ENCODE measurements at regions not wholly inside any gene's neighbourhood (a gene's known extent, or its start where the extent isn't known, plus 50 kb on each side); places are given as distances from the start of the nearest gene placed in this dataset.
"Not testable (repeated sequence)": the region's sequence is repeated elsewhere in the genome, so short reads cannot be mapped to it uniquely, and the experiment has no call there.

DNA sequence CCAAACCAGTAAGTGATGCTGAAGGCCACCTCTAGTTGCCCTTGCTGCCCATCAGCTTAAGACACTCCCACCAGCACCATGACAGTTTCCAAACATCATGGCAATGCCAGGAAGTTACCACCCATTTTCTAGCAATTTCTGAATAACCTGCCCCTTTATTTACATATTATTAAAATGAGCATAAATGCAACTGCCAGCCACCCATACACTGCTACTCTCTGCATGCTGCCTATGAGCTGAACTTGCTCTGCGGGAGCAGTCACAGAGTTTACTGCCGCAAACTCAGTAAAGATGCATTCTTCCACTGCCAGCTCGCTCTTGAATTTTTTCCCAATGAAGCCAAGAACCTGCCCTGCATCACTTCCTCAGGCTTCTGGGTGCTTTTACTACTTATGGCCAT, 212.6 kb downstream of the SH2D4B start:
- no peak for DNase-seq (ENCODE audit: low read depth)

DNA sequence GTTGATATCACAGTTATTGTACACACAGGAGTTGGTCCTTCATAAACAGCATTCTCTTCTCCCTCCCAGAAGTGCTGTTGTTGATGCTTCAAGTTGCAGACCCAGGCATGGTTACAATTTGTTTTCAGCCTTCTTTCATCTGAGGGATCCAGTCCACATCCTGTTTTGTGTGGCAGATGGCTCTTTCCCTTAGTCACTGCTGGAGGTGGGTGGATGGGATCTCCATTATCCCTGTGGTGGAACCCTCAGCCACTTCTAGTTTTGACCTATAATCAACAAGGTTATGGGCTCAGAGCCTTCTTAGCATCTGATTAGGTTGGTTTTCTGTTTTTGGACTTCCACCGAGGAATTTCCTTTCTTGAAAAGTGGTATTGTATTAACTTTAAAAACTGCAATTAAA, 214.2 kb downstream of the SH2D4B start:
- DNase-seq (ENCODE audit: low read depth) = no peak

DNA sequence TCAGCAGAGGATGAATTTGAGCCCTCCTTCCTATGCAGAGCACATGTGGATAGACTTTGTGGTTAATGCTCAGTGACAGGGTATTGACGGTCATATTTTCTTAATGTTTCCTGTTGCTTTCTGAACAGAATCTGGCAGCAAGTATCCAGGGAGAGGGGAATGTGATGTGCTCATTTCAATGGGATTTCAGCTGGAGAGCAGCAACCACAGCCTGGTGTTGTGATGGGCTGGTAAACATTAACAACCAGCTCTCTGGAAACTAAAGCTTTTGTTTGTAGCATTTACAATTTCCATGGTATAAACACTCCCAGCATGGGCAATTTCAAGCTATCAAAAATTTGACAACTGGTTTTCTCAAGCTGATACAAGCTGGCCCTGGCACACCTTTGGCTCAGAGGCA, 215.9 kb downstream of the SH2D4B start:
- DNase-seq (ENCODE audit: low read depth) = no peak

DNA sequence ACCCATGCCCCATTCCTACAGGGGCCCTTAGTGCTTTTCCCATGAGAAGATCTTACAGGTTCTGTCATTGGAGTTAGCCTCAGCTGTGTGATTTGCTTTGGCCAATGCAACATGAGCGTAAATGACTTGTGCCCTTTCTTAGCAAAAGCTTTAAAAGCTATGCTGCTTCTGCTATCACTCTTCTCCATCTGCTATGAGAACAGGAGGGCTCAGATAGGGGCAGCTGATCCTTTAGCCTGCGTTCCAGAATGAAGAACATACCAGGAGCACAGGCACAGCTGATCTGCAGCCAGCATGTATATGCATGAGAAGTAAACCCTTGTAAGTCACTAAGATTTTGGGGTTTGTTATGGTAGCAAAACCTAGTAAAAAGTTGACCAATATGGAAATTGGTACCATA, 218.2 kb downstream of the SH2D4B start:
- DNase-seq (ENCODE audit: low read depth) = no peak

DNA sequence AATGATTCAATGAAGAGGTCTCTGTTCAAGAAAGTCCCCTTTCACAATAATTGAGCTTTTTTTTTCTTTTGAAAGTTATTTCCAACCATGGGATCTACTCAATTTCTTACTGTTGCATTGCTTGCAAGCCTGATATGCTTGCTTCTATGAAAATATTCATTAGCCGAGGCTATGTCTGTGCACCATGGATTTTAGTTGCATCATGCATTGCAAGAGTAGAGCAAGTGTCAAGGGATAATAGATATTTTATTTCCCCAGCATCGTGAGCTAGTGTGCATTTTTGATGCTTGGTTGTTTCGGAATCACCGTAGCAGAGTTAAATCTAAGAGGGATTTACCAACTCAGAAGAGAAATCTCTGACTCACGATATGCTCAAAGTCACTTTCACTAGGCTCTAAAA, 222.0 kb downstream of the SH2D4B start:
- no peak for DNase-seq (ENCODE audit: low read depth)

DNA sequence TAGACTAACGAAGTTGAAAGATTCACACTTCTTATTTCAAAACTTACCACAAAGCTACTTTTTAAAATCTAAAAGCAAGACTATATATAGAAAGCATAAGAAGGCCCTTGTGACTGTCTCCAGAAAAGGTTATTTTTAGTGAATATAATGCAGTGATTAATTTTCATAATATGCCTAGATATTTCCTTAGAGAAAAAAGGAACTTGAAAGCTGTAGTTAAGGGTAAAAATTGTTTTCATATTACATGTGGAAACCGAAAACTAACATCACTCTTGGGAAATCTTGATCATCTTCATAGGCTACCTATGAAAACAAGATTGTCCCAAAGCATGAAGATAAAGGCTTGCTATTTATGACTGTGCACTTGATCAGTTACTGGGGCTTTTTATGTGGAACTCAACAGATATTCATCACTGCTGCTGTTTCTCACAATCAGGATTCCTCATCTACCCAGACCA, 223.2 kb downstream of the SH2D4B start:
- no peak for DNase-seq (ENCODE audit: low read depth)

DNA sequence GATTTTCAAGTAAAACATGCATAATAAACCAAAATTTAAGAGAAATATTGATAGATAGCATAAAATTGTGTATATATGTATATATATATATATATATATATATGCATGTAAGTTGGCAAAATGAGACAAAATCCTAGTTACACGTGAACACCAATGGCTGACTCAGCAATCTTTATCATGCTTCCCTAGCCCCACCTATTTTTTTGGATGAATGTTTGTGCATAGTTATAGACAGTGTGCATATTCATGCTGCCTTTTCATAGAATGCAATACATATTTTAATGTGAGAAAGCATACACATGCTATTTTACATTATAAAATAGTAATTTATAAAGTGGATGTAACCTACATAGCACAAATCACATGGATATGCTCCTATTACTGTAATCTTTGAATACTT, 230.3 kb downstream of the SH2D4B start:
- no peak for DNase-seq (ENCODE audit: low read depth)

DNA sequence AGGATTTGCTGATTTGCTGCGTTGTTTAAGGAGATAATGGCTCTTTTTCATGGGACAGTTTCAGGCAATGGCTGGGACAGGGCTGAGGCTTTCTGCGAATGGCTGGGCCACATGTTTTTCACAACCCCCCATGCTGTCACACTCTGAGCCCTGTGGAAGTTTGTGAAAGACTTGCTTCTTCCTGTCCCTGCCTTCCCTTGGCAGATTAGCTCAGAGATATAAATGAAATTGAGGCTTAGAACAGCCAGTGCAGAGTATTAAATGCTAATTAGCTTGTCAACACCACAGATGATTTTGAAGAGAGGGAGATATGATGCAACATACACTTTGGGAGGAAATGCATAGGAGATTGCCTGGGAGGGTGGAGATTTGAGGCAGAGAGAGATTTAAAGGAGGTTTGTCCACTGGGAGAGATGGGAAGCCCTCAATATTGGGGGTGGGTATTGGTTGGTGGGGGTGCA, 232.0 kb downstream of the SH2D4B start:
- no peak for DNase-seq (ENCODE audit: low read depth)

DNA sequence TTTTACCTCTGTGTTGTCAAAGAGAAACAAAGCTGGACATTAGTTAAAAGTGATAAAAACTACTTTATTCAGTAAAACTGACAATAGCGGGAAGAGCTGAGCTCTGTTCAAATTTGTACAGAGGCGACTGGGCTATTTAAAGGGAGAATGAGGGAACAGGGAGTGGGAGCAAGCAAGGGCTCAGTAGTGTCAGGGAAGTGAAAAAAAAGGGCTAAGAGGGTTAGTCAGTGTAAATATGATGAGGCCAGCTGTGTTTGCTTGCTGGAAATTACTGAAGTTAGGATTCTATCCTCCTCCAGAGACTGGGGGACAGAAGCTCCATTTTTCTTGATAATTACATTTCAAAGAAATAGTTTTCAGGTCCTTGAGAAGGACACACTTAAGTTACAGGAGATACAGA, 232.5 kb downstream of the SH2D4B start:
- no peak for DNase-seq (ENCODE audit: low read depth)

DNA sequence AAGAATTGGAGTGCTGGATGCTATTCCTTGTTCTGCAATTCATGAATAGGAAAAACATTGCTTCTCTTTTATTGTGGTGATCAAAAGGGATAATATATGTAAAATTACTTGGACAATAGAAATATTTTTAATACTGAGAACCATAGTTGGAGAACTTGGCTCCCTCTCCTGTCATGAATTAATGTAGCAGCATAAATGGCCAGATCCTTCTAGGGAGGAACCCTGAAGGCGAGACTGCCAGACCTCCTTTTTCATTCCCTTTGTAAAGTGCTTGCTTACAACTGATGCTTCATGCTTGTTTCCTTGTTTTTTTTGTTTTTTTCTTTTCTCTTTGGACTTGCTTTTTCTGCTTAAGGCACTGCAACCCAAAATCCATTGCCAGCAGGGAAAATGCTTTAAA, 233.6 kb downstream of the SH2D4B start:
- no peak for DNase-seq (ENCODE audit: low read depth)

DNA sequence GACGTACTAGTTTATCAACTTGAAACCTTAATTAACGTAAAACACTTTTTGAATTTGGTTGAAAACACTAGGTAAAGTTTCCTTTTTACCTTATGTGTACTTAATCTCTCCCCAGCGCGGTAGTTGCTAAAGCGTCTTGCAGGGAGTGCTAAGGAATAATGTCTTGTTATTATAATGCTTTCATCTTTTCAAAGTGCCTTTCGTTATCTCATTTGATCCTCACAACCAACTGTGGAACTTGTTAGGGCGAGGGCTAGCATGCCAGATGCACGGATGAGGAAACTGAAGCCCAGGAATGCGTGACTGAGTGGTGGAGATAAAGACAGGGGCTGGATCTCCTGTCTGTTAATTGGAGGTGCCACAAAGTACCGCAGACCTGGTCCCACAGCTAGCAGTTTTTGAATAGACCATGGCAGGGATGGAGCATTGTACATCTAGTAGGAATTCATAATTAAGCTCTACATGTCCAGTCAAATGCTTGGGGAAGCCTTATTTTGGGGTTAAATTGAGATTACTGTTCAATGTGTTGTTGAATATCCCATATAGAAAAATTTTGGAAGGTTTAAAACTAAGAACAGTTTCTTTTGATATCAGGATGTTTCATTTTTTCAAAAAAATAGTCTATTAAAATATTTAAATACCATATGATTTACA, 234.3 kb downstream of the SH2D4B start:
- no peak for DNase-seq (ENCODE audit: low read depth)

DNA sequence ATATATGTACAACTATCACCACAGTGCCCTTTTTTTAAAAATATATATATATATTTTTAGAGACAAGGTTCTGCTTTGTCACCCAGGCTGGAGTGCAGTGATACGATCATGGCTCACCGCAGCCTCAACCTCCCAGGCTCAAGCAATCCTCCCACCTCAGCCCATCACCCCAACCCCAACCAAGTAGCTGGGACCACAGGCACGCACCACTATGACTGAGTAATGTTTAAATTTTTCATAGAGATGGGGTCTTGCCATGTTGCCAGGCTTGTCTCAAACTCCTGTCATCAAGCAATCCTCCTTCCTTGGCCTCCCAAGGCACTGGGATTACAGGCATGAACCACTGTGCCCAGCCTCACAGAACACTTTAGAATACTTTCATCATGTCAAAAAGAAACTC, 234.9 kb downstream of the SH2D4B start:
- no peak for DNase-seq (ENCODE audit: low read depth)

DNA sequence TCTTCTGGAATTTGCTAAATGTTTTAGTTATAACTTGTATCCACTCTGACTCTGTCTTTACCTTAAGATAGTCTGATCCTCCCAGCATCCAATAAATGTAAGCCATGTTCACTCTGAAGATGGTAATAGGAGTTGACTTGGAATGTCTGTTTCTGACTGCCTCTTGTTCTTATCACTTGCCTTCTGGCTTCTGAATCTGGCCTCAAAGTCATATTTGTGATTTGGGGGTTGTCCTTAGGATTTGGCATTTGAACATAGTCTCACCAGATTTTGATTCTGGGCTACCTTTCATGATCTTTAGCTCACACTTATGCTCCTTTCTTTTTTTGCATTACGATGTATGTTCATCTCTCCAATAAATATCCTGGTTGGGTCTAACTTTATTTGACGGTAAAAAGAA, 247.0 kb downstream of the SH2D4B start:
- no peak for DNase-seq (ENCODE audit: low read depth)

DNA sequence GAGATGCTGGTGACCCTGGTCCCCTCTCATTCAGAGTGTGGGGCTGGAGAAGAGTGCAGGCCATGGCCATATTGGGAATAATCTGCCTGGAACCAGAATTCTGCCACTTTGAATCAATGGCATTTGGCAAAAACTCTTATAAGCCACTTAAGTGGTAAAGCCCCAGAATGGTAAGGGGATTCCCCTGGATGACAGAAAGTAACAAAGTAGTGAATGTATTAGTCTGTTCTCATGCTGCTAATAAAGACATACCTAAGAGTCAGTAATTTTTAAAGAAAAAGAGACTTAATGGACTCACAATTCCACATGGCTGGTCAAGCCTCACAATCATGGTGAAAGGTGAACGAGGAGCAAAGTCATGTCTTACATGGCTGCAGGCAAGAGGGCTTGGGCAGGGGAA, 248.6 kb downstream of the SH2D4B start:
- no peak for DNase-seq (ENCODE audit: low read depth)

DNA sequence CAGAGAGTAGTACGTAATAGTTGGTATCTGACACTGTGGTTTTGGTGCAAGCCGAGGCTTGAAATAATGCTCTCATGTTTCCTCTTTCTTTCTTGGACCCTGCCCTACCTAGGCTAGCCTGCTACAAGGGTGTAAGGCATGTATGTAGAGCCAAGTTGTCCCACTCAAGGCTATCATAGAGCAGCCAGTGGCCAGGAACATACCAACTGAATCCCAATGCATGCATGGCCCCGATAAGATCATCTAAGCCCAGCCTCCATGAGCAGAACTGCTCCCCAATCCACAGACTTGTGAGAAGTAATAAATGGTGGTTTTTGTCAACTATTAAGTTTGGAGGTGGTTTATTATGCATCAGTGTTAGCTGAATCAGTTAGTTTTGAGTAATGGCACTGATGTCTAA, 250.2 kb downstream of the SH2D4B start:
- DNase-seq (ENCODE audit: low read depth) = no peak

DNA sequence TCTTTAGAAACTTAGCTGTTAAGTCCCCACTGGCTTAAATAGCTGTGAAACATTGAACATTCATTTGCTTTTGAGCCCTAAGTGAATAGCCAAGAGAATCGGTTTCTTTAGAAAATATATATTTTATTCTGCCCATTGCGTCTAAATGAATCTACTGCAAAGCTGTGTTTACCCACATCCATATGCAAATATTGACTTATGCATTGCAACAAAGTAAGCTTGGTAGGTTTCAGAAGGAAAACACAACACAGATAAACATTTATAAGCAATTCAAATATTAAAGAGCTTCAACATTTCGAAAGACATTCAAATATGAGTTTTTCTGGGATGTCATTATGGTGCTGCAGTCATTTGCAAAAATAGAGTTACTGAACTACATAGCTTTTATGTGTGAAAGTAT, 257.3 kb downstream of the SH2D4B start:
- no peak for DNase-seq (ENCODE audit: low read depth)

DNA sequence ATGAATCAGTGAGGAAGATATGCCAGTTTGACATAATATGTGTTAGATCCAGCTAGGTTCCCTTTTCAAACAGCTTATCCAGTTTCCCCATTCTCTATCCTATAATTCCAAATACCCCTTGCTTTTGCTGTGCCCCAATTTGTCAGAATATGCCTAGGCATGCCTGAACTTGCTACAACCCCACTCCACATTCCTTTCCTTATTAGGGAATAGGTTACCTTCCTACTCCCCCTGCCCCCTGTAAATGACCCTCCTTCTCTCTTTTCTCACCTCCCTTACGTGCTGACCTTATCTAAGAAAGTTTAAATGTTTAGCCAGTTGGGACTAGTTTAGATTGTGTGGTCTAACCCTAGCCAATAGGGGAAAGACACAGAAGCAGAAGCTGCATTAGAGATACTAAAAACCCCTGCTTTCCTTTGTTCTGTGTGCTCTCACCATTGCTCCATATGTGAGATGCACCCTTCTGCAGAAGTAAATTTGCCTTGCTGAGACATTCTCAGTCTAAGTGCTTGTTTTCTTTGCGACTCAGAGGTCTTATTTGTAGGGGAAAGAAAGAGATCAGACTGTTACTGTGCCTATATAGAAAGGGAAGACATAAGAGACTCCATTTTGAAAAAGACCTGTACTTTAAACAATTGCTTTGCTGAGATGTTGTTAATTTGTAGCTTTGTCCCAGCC, 267.8 kb downstream of the SH2D4B start:
- no peak for DNase-seq (ENCODE audit: low read depth)

DNA sequence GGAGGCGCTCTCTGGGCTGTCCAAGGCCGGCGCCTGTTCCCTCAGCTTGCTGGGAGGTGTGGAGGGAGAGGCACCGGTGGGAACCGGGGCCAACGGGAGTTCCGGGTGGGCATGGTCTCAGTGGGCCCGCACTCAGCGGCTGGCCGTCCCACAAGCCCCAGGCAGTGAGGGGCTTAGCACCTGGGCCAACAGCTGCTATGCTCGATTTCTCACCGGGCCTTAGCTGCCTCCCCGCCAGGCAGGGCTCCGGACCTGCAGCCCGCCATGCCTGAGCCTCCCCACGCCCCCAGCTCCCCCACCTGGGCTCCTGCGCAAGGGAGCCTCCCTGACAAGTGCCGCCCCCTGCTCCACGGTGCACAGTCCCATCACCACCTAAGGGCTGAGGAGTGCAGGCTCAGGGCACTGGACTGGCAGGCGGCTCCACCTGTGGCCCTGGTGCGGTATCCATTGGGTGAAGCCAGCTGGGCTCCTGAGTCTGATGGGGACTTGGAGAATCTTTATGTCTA, 276.5 kb downstream of the SH2D4B start:
- no peak for DNase-seq (ENCODE audit: low read depth)

DNA sequence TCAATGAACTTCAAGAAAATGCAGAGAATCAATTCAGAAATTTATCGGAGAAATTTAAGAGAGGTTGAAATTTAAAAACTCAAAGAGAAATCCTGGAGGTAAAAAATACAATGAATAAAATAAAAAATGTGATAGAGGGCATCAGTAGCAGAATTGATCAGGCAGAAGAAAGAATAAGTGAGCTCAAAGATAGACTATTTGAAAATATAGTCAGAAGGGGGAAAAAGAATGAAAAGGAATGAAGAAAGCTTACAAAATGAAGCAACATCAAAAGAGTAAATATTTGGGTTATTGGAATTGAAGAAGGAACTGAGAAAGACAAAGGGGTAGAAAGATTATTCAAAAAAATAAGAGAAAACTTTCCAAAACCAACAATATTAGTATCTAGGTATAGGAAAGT, 291.4 kb downstream of the SH2D4B start:
- DNase-seq (ENCODE audit: low read depth) = no peak

DNA sequence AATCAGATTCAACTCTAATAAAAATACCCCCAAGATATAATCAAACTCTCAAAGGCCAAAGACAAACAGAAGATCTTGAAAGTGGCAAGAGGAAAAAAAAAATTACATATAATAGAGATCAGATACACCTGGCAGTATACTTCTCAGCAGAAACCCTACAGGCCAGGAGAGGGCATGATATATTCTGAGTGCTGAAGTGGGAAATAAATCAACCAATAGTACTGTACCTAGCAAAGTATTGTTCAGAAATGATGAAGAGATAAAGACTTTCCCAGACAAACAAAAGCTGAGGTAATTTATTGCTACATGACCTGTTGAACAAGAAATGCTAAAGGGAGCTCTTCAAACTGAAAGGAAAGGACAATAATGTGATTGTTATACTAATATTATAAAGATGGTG, 291.9 kb downstream of the SH2D4B start:
- no peak for DNase-seq (ENCODE audit: low read depth)

DNA sequence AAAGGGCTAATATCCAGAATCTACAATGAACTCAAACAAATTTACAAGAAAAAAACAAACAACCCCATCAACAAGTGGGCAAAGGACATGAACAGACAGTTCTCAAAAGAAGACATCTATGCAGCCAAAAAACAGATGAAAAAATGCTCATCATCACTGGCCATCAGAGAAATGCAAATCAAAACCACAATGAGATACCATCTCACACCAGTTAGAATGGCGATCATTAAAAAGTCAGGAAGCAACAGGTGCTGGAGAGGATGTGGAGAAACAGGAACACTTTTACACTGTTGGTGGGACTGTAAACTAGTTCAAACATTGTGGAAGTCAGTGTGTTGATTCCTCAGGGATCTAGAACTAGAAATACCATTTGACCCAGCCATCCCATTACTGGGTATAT, 295.0 kb downstream of the SH2D4B start:
- not testable (repeated sequence) for DNase-seq (ENCODE audit: low read depth)

DNA sequence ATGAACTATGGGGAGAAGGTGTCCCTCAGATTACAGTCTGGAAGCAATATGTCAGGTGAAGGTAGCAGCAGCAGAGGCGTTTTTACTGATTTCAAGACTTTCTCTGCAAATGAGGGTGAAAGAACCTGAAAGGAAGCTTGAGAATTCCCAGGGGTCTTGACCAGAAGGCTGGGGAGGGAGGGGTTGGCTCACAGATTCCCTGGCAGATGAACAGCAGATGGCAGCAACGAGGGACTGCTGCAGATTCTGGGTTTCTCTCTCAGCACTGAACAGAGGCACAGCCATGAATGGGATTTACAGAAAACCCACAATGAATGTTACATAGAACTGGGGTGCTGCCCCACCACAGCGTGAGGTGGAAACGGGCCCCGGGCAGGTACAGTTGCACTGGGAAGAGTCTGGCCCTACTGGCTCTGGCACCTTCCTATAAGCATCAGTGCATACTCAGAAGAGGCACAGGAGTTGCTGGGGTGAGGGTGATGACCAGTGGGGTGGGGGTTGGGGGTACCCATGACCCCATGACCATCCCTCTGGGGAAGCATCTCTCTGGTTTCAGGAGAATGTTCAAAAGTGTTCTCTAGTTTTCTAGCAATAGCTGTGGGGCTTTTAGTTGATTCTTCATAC, 317.8 kb downstream of the SH2D4B start:
- no peak for DNase-seq (ENCODE audit: low read depth)

DNA sequence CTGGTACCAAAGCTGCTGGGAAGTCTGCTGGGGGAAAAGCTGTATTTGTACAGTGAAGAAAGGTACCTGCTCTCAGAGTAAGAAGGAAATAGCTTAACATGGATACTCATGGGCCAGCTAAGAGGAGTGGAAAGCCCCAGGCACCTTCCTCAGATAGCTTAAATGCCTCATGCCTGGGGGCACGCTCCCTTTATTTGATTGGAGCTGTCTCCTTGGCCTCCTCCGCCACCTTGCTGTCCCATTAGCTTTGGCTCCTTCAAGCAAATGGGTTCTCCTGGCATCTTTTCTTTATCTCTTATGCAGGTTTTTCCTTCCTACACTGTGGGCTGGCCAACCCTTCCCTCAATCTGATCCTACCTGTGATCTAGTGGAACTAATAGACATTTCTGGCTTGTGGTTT, 318.5 kb downstream of the SH2D4B start:
- DNase-seq (ENCODE audit: low read depth) = no peak

Data from LHCN-M2 (cell line).